HG03460 (cell line): ENCODE measurements at regions not wholly inside any gene's neighbourhood (a gene's known extent, or its start where the extent isn't known, plus 50 kb on each side); places are given as distances from the start of the nearest gene placed in this dataset.

Experiments used
- ATAC-seq: cut with Tn5 transposase; IDR thresholded peaks from one replicate; pipeline ENCODE4 v1.9.1; 2021; ENCODE audit not compliant: unreplicated experiment

DNA sequence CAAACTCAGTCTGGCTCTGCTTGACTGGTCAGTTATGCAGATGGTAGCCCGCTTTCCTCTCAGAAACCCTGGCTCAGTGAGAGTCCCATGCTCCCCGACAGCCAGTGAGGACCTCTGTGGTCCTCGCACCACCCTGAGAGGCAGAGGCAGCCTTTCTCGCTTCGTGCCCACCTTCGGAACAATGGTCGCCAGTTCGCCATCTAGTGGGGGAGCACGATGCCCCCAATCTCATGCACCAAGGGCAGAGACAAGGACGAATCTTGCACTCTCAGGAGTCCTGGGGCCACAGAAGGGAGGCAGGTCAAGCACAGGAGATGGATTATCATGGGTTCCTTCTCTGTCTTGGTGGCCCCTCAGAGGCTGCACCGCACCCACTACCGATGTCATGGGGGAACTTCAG is 75.2 kb downstream of the RHCG start:
- ATAC-seq = no peak

DNA sequence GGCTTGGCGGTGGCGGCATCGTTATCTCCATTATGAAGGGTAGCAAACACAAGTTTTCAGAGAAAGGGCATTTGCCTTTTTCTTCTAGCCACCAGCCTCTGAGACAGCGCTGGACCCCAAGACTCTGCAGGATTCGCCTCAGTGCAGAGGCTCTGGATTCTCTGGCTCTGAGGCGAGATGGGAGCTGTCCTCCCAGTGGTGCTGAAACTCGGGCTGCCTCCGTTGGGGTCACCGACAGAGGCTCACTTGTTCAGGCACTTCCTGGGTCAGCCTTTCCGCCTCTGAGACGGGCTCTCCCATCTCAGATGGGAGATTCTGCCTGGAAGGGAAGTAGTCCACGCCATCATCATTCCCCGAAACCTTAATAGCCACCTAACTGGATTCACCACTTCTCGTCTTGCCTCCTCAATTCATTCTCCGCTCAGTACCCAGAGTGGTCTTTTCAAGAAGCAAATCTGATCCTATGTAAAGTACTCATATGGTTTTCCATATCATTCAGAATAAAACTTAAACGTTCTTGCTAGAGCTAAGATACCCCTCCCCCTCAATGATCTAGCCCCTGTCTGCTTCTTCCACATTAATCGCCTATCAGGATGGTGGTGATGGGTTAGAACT is 76.9 kb downstream of the RHCG start:
- ATAC-seq = no peak

DNA sequence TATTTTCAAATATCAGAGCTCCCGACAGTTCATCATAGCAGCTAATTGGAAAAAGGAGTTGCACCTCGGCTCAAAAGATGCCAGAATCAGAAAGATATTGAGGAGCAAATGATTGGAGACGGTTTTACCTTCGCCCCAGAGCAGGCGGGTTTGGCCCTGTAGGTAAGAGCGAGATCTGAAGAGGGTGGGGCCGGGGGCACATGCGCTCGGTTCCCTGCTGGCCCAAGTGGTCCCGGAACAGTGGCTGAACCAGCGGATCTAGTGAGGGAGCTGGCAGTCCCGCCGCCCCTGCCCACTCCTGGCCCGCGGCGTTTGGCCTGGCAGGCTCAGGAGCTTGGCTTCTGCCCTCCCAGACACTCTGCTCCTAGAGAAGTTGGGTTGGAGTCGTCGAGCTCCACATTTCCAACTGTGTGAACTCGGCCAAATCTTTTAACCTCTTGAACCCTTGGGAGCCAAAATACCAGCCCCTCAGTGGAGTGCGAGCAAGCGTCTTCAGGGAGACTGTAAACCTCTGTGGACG is 79.1 kb downstream of the RHCG start:
- ATAC-seq = no peak

DNA sequence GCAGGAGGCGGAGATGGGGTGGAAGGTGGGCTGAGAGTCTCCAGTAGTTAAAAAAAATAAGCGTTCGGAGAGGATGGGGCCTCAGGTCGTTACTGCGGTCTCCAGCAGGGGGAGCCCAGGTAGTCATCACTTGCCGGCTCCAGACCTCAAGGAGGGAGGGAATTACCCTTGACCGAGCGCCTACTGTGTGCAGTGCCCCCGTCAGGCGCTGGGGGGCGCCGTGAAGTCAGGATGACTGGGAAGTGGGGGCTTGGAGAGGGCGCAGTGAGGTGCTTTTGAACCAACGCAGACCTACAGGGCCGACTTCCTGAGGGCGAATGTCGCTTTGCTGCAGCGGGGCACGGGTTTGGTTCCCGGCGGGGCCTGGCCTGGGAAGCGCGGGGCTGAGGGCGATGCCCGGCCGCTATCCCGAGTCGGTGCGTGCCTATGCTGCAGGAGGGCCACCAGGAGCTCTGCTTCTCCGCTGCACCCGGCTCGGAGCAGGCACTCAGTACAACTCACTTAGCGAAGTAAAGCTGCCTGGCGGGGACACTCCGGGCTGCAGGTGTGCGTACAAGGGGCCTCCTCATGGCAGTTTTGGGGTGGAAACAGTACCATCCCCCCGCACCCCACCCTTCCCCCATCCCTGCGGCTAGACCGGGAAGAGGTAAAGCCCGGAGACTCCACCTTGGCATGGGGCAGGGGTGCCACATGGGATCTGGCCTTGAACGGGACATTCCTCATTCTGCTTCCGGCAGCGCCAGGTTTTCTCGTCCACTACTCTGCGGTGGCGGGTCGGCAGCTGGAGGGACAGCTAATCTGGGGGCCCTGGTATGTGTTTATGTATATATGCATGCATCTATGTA is 79.8 kb downstream of the RHCG start:
- peak; percentile 81 for ATAC-seq

DNA sequence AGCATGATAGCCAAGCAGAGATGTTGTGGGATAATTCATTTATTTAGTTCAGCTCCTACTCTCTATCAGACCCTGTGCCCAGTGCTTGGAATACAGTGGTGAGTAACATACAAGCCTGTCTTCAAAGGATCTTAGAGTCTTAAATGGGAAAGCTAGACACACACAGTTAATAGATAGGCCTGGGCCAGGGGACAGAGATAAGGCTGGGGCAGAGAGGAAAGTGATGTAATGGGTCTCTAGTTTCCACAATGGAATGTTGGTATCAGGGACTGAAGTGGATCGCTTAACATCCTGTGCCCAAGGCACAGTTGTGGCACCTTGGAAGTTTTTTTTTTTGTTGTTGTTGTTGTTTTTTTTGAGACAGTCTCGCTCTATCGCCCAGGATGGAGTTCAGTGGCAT is 79.9 kb upstream of the POLG start:
- ATAC-seq = no peak

DNA sequence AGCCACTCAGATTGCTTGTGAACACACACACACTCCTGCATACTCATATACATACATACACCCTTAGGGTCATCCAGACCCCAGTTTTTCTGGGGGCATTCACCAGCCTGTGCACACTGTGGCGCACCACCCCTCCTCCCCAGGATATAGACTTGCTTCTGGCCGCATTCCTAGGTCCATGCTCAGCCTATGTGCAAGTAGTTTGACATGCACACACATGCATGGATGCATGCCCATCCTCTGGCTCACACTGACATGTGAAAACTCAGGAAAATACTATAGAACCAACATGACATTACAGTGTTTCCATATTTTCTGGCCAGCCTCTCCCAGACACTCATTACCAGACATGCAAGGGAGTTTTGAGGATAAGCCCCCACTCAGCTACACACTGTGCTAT is 79.3 kb upstream of the POLG start:
- ATAC-seq = no peak

DNA sequence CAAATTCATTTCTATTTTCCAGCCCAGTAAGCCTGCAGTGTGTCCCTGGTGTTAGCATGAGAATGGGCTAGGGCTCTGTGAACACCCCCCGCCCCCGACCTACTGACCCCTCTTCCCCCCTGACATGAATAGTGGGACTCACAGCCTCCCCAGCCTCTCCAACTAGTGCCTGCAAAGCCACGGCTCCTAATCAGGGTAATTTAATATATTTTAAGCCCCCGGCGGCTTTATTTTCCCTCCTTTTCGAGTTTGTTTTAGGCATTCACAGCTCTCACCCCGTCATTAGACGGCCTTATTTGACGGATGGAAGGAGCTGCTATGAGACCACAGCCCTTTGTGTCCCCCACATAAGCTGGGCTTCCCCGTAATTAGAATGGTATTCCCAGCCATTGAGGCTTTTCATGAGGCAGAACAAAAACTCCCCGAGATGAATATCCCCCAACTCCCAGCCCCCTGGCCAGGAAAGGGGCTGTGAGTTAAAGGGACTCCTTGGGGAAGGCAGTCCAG is 78.3 kb upstream of the POLG start:
- no peak for ATAC-seq

DNA sequence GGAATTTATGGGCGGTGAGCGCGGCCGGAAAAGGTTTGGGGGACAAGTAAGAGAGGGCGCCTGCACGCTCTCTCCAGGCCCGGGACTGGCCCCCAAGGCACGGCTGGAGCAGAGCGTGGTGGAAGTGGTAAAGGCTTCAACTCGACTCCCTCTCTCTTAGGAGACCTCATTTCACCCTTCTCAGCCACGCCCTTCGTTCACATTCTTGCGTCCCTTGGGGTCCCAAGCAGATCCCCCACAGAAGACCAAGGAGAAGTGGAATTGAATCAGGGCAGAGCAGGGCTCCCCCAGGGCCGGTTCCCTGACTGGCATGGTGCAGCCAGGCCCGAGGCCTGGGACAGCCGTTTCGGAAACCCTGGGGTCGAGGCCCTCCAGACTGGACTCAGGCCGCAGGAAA is 75.4 kb upstream of the POLG start:
- ATAC-seq = no peak

DNA sequence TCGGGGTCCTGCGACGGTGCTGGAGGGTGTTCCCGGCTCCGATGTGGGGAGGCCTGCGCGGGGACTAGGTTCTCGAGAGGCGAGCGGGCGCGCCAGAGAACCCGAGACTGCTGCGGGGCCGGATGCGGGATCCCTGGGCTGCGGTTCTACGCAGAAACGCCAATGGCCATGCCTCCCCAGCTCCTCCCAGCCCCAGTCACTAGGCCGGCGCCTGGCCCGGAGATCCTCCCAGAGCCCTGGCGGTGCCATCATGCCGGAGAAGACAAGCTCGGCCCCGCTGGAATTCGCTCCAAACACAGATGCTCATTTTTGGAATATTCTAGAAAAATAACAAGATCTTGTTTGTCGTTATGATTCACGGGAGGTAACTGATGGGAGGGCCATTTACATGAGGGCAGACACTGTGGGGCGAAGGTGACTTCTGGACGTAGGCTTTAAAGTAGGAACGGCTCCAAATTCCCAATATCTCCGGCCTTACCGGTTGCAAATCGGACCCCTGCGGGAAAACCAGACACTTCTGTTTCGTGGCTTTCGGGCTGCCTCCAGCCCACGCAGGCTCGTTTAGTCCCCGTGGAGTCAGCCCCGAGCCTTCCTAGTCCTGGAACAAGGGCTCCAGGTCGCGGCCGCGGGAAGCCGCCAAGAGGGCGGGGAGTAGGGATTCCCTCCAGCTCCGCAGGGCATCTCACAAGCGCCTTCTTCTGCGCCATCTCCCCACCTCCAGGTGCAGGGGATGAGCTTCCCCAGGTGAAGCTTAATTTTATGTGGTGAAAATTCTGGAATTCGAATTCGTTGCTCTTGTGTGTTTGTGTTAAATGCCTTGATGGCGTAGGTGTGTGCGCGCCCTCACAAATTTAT is 74.8 kb upstream of the POLG start:
- ATAC-seq = no peak

DNA sequence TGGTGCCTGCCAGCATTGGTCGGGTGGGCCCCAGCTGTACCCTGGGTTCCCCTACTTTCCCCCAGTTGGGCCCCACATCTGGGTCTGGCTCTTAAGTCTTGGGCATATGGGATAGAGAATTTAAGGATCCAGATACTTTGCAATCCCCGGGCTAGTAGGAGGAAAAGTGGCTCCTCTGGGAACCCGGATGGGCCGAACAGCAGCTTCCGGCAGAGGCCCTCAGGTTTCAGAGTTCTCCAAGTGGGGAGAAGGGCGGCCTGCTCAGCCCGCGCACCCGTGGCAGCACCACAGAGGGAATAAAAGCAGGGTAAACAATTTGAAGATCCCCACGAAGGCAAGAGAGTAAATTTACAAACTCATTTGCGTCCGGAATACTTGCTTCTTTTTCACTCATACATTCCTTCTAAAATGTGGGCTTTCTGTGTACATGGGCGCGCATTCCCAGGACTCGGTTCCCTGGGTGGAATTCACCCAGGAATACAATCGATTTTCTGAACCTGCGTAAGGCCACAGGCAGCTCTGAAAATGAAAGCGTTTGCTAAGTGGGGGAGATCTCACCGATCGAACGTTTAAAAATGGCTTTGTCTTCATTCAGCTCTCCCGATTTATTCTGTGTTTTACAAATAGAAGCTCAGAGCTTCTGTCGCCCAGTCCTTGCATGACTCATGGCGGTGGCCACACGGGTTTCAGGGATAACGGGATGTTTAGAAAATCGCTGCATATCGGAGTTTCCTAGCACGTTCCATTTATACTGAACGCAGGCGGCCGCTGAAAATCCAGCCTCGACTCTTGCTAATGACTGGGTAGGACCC is 74.0 kb upstream of the POLG start:
- ATAC-seq = no peak

DNA sequence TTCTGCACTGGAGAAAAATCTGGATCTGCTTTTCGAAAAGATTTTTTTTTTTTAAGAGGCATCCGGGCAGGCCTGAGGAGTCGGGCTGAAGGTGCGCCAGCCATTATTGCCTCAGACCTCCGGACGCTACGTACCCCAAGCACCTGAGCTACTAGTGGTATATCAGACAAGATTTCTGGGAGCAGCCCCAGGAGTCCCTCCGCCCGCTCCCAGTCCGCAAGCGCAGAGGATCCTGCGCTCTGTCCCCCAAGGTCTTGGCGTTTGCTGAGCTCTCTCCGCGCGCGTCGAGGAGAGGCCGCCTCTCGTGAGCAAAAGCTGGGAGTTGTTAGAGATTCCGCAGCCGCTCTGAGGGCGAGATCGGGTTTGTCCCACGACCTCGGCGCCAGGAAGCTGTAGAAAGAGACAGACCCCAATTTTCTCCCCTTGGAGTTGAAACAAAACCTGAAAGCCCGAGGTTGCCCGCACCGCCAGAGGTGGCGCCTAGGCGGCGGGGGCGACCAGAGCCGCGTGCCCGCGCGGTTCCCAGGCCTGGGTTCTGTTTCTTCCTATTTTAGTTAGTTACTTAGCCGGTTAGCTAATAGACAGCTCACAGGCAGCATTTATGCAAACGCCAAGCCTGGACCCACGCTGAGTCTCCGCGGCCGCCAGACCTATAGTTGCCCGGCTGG is 72.5 kb upstream of the POLG start:
- no peak for ATAC-seq

DNA sequence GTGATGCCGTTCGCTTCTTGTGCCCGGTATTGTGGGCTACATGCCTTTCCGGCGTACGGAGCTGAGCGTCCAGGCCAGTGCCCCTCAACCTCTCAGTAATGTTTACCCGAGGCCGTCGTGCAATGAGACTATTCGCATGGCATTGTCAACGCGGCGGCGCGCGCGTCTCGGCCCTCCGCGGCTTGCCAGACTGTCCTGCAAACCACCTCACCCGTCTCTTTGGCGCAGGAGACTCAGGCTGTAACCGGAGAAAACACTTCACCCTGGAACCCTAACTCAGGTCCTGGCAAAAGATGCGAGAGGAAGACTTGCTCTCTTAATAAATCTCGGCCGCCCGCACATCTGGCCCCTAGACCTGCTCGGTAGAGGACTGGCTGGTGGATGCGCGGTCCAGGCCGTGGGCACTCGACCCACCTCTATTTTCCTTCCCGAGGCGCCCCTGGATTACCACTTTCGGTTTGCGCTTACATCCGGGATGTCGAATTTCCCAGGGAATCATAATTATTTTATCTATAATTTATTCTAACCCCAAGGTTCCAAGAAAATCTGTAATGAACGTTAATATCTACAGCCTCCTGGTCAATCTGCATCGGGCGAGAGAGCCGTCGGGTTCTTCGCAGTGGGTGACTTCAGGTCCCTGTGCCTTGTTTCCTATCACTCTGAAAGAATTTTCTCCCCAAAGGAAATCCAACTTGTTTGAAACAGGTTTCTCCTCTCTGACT is 71.8 kb upstream of the POLG start:
- no peak for ATAC-seq

DNA sequence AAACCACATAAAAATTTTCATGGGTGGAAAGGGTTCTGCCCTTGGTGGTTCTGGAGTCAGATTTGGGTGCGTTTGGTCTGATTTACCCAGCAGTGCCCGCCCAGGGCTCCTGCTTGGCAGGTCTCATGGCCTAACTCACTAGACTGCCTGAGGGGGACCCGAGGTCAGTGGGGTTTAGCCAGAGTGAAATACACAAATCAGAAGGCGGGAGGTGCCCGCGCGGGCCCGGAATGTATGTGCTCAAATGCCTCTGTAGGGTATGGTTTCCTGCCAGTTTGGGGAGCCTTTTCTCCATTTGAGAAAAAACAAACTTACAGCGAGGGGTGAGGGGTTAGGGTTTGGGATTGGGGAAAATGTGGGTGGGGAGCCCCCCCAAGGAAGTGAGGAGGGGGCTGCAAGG is 70.9 kb upstream of the POLG start:
- ATAC-seq = no peak

DNA sequence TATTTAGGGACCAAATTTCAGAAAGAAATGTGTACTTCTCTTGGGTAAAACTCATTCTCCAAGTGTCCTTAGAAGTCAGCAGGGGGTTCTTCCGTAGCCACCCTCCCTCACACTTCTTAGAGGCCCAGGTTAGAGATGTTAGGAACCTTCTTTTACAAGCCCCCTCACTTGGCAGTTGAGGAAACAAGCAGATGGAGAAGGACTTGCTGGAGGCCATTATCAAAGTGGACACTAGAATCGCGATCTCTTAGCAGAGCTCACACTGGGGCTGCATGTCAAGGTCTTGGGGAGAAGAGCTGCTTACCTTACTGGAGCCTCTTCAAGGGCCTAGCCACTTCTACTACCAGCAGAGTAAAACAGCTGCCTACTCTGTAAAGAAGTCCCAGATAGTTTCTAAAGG is 69.4 kb upstream of the POLG start:
- no peak for ATAC-seq

DNA sequence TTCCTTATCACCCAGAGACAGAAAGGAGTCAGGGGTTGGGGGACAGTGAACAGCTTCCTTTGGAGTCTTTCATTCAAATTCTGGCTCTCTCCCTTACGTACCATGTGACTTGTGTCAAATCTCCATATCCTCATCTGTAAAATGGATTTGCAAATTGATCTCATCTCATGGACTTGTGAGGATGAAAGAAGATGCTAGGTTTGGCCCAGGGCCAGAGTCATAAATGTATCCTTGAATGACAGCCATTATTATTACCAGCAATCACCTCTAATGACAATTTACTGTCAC is 67.8 kb upstream of the POLG start:
- ATAC-seq = no peak

DNA sequence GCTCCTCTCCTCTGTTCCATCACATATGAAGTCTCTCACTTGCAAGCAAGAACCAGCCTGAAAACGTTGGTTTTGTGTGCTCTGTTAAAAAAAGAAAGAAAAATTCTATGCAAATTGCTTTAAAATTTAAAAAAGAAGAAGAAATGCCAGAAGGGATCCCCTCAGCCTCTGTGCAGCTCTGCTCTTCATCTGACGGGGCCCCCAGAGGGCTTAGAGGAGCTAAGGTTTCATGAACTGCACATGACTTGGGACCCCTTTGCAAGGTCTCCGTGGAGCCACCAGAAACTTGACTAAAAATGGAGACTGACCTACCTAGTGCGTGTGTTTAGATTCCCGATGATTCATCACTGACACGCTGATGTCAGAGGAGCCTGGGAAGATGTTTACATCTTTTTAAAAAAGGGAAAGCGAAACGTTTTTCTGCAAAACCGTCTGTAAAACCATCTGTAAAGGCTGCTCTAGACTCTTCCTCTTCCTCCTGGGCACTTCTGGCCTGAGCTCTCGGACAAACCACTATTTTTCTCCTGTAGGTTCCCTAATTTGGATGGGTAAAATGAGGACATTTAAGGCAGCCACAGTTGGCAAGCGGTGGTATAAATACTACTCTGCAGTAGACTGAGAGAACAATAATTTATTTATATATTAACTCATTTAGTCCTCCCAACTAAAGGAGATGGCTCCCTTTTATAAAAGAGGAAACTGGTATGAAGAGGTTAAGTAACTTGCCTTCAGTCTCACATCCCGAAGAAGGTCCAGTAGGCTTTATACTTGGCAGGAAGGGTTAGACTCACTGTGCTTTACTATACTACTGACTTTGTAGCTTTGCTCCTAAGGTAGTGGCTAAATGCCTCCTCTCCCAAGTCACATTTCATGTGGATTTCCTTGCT is 67.2 kb upstream of the POLG start:
- no peak for ATAC-seq

DNA sequence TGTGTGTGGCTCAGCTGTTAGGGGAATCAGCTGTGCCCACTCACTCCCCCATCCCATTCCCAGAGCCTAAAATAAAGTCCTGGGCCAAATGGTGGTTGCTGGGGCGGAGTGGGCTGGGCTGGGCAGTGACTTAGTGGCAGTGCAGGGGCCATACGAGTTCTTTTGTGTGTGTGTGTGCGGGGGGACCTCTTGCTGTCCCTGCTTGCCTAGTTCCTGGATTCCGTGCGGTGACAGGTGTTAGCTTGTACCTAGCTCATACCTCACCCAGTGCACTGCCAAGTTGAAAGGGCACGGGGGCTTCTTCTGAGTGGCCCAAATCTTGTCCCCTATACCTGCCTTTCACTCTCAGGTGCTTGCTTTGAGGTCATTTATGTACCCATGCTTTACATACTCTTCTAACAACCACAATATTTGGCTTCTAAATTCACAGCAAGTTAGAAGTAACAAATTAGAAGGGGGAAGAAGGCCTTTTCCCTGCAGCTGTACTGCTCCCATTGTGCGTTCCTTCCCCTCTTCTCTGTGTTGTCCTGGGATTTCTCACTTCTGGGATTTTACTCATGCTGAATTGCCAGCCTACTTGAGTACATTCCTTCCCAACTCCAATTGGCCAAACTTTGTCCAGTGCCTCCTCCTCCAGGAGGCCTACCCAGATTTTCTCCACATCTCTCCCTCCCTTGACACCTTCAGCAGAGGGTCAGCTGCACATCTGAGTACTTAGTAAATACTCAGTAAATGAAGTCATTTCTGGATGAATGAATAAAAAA is 66.3 kb upstream of the POLG start:
- no peak for ATAC-seq
